Ovary (tissue), 3 donors: ENCODE measurements at regions not wholly inside any gene's neighbourhood (a gene's known extent, or its start where the extent isn't known, plus 50 kb on each side); places are given as distances from the start of the nearest gene placed in this dataset.

Source experiments
- CTCF ChIP-seq, 3 donors: fragments of 450-650 bp in 2 of 3; fragments of 200-600 bp in 1 of 3; IDR thresholded peaks; one replicate each; pipeline versions ENCODE4 v1.5.1 to v1.8.0; 2016 to 2022; ENCODE audit warnings: antibody characterized with exemption in 3 of 3, mild to moderate bottlenecking in 1 of 3
- EP300 ChIP-seq: sonication (generic); formaldehyde crosslinking; IDR thresholded peaks from one replicate; pipeline ENCODE4 v1.6.1; 2017; ENCODE audit warnings: antibody characterized with exemption
- POLR2A ChIP-seq: fragments of 450-650 bp; IDR thresholded peaks from one replicate; pipeline ENCODE4 v1.6.1; 2017; ENCODE audit warnings: antibody characterized with exemption, mild to moderate bottlenecking, moderate library complexity
- donor health status: DM: no; HTN: no; CAD: no.

GRCh38 chrX:63561425-63561824, 210.3 kb upstream of the SPIN4 start:
- TF ChIP-seq POLR2A (no peak), CTCF (IDR thresholded peaks at IDR 0.05) (no peak), EP300 (no peak)
